ENCODE measurements at regions not wholly inside any gene's neighbourhood (a gene's known extent, or its start where the extent isn't known, plus 50 kb on each side); places are given as distances from the start of the nearest gene placed in this dataset.

DNA sequence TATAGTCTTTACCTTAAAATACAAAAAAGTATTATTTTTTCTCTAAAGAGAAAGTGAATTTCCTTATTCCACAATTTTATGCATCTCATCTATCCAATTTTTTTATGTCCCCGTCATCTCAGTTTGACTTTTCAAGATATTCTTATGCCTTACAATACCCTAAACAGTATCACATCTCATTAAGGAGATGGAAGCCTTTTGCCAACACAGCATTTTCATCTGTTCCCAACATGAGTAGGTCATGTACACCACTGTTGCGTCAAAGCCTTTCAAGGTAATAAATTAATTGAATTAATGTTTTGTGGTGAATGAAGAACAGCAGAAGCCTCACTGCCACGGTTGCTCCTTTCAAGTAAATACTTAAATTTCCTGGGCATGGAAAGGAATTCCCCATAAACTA is 299.4 kb downstream of the EPHA4 start:
- no peaks in the 10 kb centered on the region for H3K9me3 ChIP-seq (ENCODE audit: low read length)
- no peak overlapping the region for H2AFZ ChIP-seq (ENCODE audit: low read depth, low read length)
- H4K20me1 ChIP-seq (ENCODE audit: insufficient read depth): no peaks in the 10 kb centered on the region
- H3K27me3 ChIP-seq (ENCODE audit: insufficient read depth, low read depth, low read length): no peaks in the 10 kb centered on the region
- H3K9ac ChIP-seq (ENCODE audit: low read length): no peak overlapping the region
- no peak overlapping the region for H3K27ac ChIP-seq (ENCODE audit: low read length)
- H3K4me2 ChIP-seq (ENCODE audit: low read length): no peak overlapping the region
- no peak for TF ChIP-seq MXI1 (conservative IDR thresholded peaks at IDR 0.05; ENCODE audit: poor library complexity, severe bottlenecking)
- TF ChIP-seq TAF1 (IDR thresholded peaks at IDR 0.05; ENCODE audit: low read depth): no peak
- TF ChIP-seq POLR2AphosphoS5 (IDR thresholded peaks at IDR 0.05): no peak
- no peak for TF ChIP-seq SMC3 (conservative IDR thresholded peaks at IDR 0.05; ENCODE audit: poor library complexity)
- TF ChIP-seq RAD21 (conservative IDR thresholded peaks at IDR 0.05): no peak
- no peak for TF ChIP-seq EZH2 (IDR thresholded peaks at IDR 0.05; ENCODE audit: borderline replicate concordance, insufficient read depth, low read length, poor library complexity, severe bottlenecking)
- TF ChIP-seq, protein P1, sequence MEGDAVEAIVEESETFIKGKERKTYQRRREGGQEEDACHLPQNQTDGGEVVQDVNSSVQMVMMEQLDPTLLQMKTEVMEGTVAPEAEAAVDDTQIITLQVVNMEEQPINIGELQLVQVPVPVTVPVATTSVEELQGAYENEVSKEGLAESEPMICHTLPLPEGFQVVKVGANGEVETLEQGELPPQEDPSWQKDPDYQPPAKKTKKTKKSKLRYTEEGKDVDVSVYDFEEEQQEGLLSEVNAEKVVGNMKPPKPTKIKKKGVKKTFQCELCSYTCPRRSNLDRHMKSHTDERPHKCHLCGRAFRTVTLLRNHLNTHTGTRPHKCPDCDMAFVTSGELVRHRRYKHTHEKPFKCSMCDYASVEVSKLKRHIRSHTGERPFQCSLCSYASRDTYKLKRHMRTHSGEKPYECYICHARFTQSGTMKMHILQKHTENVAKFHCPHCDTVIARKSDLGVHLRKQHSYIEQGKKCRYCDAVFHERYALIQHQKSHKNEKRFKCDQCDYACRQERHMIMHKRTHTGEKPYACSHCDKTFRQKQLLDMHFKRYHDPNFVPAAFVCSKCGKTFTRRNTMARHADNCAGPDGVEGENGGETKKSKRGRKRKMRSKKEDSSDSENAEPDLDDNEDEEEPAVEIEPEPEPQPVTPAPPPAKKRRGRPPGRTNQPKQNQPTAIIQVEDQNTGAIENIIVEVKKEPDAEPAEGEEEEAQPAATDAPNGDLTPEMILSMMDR (IDR thresholded peaks at IDR 0.05; ENCODE audit: poor library complexity, severe bottlenecking): no peak
- no peak for TF ChIP-seq REST (IDR thresholded peaks at IDR 0.05; ENCODE audit: borderline replicate concordance)
- no peak for TF ChIP-seq EP300 (conservative IDR thresholded peaks at IDR 0.05; ENCODE audit: poor library complexity, severe bottlenecking)
- H3K4me3 ChIP-seq (ENCODE audit: low read length): no peak overlapping the region
- no peaks in the 10 kb centered on the region for H3K9me2 ChIP-seq (ENCODE audit: insufficient read depth, low read length)
- H3K79me2 ChIP-seq (replicated peaks; ENCODE audit: insufficient read depth, low read length): no peaks in the 10 kb centered on the region
- no peaks in the 10 kb centered on the region for H3F3A ChIP-seq (ENCODE audit: insufficient read depth, low read length, poor library complexity, severe bottlenecking)
- H3K36me3 ChIP-seq (ENCODE audit: insufficient read depth, low read length): no peaks in the 10 kb centered on the region

DNA sequence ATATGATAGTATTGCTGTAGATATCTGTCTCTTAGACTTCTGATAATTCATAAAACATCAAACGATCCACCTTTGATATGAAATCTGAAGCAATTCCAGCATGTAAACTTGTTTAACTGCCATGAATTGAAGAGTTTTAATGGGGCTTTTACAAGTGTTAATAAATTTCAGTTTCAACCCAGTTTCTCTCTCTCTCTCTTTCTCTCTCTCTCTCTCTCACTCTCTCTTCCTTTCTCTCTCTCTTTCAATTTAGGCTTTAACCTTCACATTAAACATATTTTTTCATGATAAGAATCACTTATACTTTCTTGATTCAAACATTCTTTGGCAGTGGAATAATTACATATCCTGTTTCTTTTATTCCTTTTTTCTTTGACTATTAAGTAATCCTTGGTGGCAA is 296.1 kb downstream of the EPHA4 start:
- Histone ChIP-seq H3K9me2 (ENCODE audit: insufficient read depth, low read length) (no peaks in the 10 kb centered on the region), H3K9ac (ENCODE audit: low read length) (no peak overlapping the region), H3K4me2 (ENCODE audit: low read length) (no peak overlapping the region), H4K20me1 (ENCODE audit: insufficient read depth) (no peaks in the 10 kb centered on the region), H3K36me3 (ENCODE audit: insufficient read depth, low read length) (no peaks in the 10 kb centered on the region), H3K27ac (ENCODE audit: low read length) (no peak overlapping the region), H3F3A (ENCODE audit: insufficient read depth, low read length, poor library complexity, severe bottlenecking) (no peaks in the 10 kb centered on the region), H2AFZ (ENCODE audit: low read depth, low read length) (no peak overlapping the region), H3K9me3 (ENCODE audit: low read length) (no peaks in the 10 kb centered on the region), H3K4me3 (ENCODE audit: low read length) (no peak overlapping the region), H3K79me2 (replicated peaks; ENCODE audit: insufficient read depth, low read length) (no peaks in the 10 kb centered on the region), H3K27me3 (ENCODE audit: insufficient read depth, low read depth, low read length) (no peaks in the 10 kb centered on the region)
- TF ChIP-seq REST (IDR thresholded peaks at IDR 0.05; ENCODE audit: borderline replicate concordance) (no peak), EZH2 (IDR thresholded peaks at IDR 0.05; ENCODE audit: borderline replicate concordance, insufficient read depth, low read length, poor library complexity, severe bottlenecking) (no peak), EP300 (conservative IDR thresholded peaks at IDR 0.05; ENCODE audit: poor library complexity, severe bottlenecking) (no peak), POLR2AphosphoS5 (IDR thresholded peaks at IDR 0.05) (no peak), MXI1 (conservative IDR thresholded peaks at IDR 0.05; ENCODE audit: poor library complexity, severe bottlenecking) (no peak), RAD21 (conservative IDR thresholded peaks at IDR 0.05) (no peak), TAF1 (IDR thresholded peaks at IDR 0.05; ENCODE audit: low read depth) (no peak), SMC3 (conservative IDR thresholded peaks at IDR 0.05; ENCODE audit: poor library complexity) (no peak)
- TF ChIP-seq, protein P1 (IDR thresholded peaks at IDR 0.05; ENCODE audit: poor library complexity, severe bottlenecking): no peak
